DOHH2 (cell line): ENCODE measurements at regions not wholly inside any gene's neighbourhood (a gene's known extent, or its start where the extent isn't known, plus 50 kb on each side); places are given as distances from the start of the nearest gene placed in this dataset.
"Not testable (repeated sequence)": the region's sequence is repeated elsewhere in the genome, so short reads cannot be mapped to it uniquely, and the experiment has no call there.

ENCODE experiments used
- CTCF ChIP-seq: fragments of 200-600 bp; sonication (generic); IDR thresholded peaks from one replicate; pipeline ENCODE4 v1.5.1; 2014; ENCODE audit warnings: antibody characterized with exemption, mild to moderate bottlenecking, low read depth, low read length; ENCODE audit not compliant: poor library complexity, severe bottlenecking
- EZH2phosphoT487 ChIP-seq: fragments of 200-600 bp; sonication (generic); IDR thresholded peaks from 2 replicates; pipeline ENCODE4 v1.6.1; 2017; ENCODE audit warnings: borderline replicate concordance, mild to moderate bottlenecking, antibody characterized with exemption, low read length, moderate library complexity, mixed read lengths

GRCh38 chr9:97796176-97796575, 56.9 kb upstream of the FOXE1 start:
- not testable (repeated sequence) for TF ChIP-seq EZH2phosphoT487, CTCF
